Muscle of leg (tissue), 3 donors: ENCODE measurements at regions not wholly inside any gene's neighbourhood (a gene's known extent, or its start where the extent isn't known, plus 50 kb on each side); places are given as distances from the start of the nearest gene placed in this dataset.

Experiments used
- DNase-seq: peaks from one replicate; pipeline ENCODE4 v3.0.0; 2013
- H3K27ac ChIP-seq: one replicate; pipeline ENCODE4 v1.5.1; 2013; ENCODE audit warnings: mild to moderate bottlenecking, low read length, control low read depth
- H3K27me3 ChIP-seq: one replicate; pipeline ENCODE4 v1.6.1; 2013; ENCODE audit warnings: low read length; ENCODE audit not compliant: control insufficient read depth, insufficient read depth
- H3K36me3 ChIP-seq: one replicate; pipeline ENCODE4 v1.6.1; 2013; ENCODE audit warnings: low read length; ENCODE audit not compliant: control insufficient read depth, insufficient read depth
- H3K4me1 ChIP-seq: one replicate; pipeline ENCODE4 v1.6.1; 2013; ENCODE audit warnings: low read length; ENCODE audit not compliant: control insufficient read depth, insufficient read depth
- H3K4me3 ChIP-seq: one replicate; pipeline ENCODE4 v1.5.1; 2013; ENCODE audit warnings: low read length, control low read depth
- H3K9me3 ChIP-seq: replicated peaks from 2 replicates; pipeline ENCODE4 v1.6.1; 2013; ENCODE audit warnings: low read depth, low read length; ENCODE audit not compliant: control insufficient read depth
- WGBS: methylation state at CpG from one replicate; pipeline ENCODE4 v1.1.5; 2013; ENCODE audit warnings: missing lambda C conversion rate; ENCODE audit not compliant: insufficient coverage; 5-methylcytosine and 5-hydroxymethylcytosine counted together

DNA sequence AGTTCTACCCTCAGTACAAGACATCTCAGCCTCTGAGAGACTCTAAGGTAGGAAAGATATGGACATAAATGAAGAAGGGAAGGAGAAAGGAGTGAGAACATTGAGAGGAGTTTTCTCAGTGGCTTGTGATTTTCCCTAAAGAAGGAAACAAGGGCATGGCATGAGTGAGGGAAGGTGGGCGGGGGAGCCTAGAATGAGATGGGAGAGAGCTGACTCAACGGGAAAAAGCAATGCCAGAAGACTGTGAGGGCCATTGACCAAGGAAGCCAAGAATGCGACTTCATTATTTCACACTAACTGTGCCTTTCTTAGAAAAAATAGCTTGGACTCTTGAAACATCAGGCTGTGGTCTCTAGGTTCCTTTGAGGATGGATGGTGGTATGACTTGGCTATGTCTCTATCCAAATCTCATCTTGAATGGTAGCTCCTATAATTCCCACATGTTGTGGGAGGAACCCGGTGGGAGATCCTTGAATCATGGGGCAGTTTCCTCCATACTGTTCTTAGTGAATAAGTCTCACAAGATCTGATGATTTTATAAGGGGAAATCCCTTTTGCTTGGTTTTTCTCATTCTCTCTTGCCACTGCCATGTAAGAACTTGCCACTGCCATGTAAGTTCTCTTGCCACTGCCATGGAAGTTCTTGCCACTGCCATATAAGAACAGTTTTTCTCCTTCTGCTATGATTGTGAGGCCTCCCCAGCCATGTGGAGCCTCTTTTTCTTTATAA is 279.6 kb downstream of the NUAK1 start:
- Histone ChIP-seq H3K27me3 (no peaks in the 10 kb centered on the region), H3K36me3 (no peaks in the 10 kb centered on the region), H3K9me3 (no peaks in the 10 kb centered on the region), H3K4me3 (no peak overlapping the region), H3K27ac (no peak overlapping the region), H3K4me1 (peaks cover 8% of the 10 kb centered on the region)
- DNase-seq: no peak
- WGBS: 100% methylated on average over 2 of the region's 4 CpGs

DNA sequence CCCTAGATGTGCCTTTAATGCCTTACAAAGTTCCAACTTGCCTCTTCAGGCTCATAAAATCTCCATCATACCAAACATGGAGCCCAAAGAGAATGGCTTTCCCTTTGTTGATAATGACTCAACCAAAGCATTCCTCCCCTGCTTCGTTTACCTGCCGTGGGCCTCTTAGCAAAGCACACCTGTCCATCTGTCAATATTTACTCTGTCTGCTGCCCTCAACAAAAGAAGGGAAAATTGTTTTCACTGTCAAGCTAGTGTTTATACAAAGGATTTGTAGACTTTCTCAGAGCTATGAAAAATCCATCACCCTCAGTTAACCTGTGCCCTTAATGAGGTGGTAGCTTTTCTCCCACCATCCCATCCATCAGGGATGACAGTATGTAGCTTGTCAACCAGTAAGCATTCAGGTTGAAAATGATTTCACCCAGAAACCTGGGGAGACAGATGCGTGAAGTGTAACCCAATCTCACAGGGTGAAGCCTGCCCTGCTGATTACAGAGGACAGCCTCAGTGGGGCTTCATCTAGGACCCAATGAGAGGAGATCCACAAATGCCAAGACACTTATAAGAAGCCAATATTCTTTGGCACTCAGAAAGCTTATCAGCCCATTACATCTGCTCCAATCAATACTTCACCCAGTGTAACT is 278.1 kb downstream of the NUAK1 start:
- DNase-seq: no peak
- H3K4me1 ChIP-seq: peaks cover 4% of the 10 kb centered on the region
- no peak overlapping the region for H3K27ac ChIP-seq
- H3K36me3 ChIP-seq: no peaks in the 10 kb centered on the region
- 88% methylated on average over 3 of the region's 3 CpGs for WGBS
- H3K27me3 ChIP-seq: no peaks in the 10 kb centered on the region
- no peak overlapping the region for H3K4me3 ChIP-seq
- H3K9me3 ChIP-seq: no peaks in the 10 kb centered on the region

DNA sequence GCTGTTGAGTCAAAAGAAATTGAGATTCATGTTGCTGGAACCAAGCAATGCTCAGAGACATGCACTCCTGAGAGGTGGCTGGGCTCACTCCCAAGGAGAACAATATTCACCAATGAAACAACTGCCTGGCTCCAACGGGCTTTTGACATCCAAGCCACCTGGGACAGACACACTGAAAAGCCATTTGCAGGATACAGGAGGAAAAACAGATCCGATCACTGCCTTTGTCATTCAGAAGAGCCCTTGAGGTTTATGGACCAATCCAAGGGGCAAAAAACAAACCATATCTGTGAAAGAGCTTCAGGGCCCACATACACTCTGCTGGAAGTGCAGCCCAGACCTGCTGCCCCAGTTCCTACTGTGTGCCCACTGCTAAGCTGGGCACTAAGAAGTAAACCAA is 277.5 kb downstream of the NUAK1 start:
- Histone ChIP-seq H3K27me3 (no peaks in the 10 kb centered on the region), H3K4me3 (no peak overlapping the region), H3K4me1 (peaks cover 3% of the 10 kb centered on the region), H3K27ac (no peak overlapping the region), H3K9me3 (no peaks in the 10 kb centered on the region), H3K36me3 (no peaks in the 10 kb centered on the region)
- peak; percentile 20 for DNase-seq
- 7% methylated on average over 2 of the region's 2 CpGs for WGBS

- no peak for DNase-seq
- 82% methylated on average over 10 of the region's 10 CpGs for WGBS
- Histone ChIP-seq H3K27ac (no peak overlapping the region), H3K27me3 (no peaks in the 10 kb centered on the region), H3K9me3 (no peaks in the 10 kb centered on the region), H3K4me3 (no peak overlapping the region), H3K36me3 (no peaks in the 10 kb centered on the region), H3K4me1 (peaks cover 3% of the 10 kb centered on the region)
These were observed 276.5 kb downstream of the NUAK1 start for GRCh38 chr12:105862163-105862821.

- Histone ChIP-seq H3K27me3 (no peaks in the 10 kb centered on the region), H3K4me3 (no peak overlapping the region), H3K27ac (no peak overlapping the region), H3K36me3 (no peaks in the 10 kb centered on the region), H3K4me1 (peaks cover 3% of the 10 kb centered on the region), H3K9me3 (no peaks in the 10 kb centered on the region)
- 71% methylated on average over 4 of the region's 4 CpGs for WGBS
- no peak for DNase-seq
These were observed 274.4 kb downstream of the NUAK1 start for GRCh38 chr12:105864316-105864715.

DNA sequence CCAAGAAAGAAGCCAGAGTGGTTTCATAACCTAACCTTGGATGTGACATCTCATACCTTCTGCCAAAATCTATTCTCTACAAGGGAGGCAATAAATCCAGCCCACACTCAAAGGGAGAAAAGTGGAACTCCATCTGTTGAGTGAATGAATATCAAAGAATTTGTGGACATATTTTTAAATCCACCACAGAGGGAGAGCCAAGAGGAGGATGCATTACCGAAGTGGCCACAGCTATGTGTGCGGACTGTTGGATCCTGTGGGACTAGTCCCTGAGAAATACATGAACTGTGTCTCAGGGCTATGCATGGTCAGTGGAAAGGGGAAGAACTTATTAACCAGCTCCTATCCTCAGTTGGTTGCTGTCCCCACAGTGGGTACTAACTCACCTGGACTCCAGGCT is 273.9 kb downstream of the NUAK1 start:
- Histone ChIP-seq H3K4me3 (no peak overlapping the region), H3K9me3 (no peaks in the 10 kb centered on the region), H3K4me1 (peaks cover 3% of the 10 kb centered on the region), H3K36me3 (no peaks in the 10 kb centered on the region), H3K27me3 (no peaks in the 10 kb centered on the region), H3K27ac (no peak overlapping the region)
- peak; percentile 11 for DNase-seq
- 86% methylated on average over 2 of the region's 2 CpGs for WGBS

GRCh38 chr12:105865886-105866285 is 272.9 kb downstream of the NUAK1 start:
- Histone ChIP-seq H3K4me1 (peaks cover 3% of the 10 kb centered on the region), H3K9me3 (no peaks in the 10 kb centered on the region), H3K27me3 (no peaks in the 10 kb centered on the region), H3K36me3 (no peaks in the 10 kb centered on the region), H3K27ac (no peak overlapping the region), H3K4me3 (no peak overlapping the region)
- DNase-seq: no peak
- 83% methylated on average over 4 of the region's 6 CpGs for WGBS

DNA sequence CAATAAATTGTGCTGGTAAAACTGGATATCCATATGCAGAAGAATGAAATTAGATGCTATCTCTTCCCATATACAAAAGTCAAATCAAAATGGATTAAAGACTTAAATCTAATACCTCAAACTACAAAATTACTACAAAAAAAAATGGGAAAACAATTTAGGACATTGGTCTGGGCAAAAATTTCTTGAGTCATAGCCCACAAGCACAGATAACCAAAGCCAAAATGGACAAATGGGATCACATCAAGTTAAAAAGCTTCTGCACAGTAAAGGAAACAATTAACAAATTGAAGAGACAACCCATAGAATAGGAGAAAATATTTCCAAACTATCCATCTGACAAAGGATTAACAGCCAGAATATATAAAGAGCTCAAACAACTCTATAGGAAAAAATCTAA is 264.6 kb downstream of the NUAK1 start:
- Histone ChIP-seq H3K9me3 (no peaks in the 10 kb centered on the region), H3K36me3 (no peaks in the 10 kb centered on the region), H3K27me3 (no peaks in the 10 kb centered on the region), H3K27ac (no peak overlapping the region), H3K4me3 (no peak overlapping the region), H3K4me1 (no peaks in the 10 kb centered on the region)
- DNase-seq: no peak

GRCh38 chr12:105876396-105876927 is 262.3 kb downstream of the NUAK1 start:
- Histone ChIP-seq H3K4me3 (no peak overlapping the region), H3K4me1 (no peaks in the 10 kb centered on the region), H3K36me3 (no peaks in the 10 kb centered on the region), H3K9me3 (no peaks in the 10 kb centered on the region), H3K27me3 (no peaks in the 10 kb centered on the region), H3K27ac (no peak overlapping the region)
- WGBS: no CpG with 5 or more reads among the region's 2 CpGs
- DNase-seq: peak; percentile 54

GRCh38 chr12:105878964-105879363 is 259.8 kb downstream of the NUAK1 start:
- H3K36me3 ChIP-seq: no peaks in the 10 kb centered on the region
- H3K27me3 ChIP-seq: no peaks in the 10 kb centered on the region
- H3K4me1 ChIP-seq: no peaks in the 10 kb centered on the region
- no peak overlapping the region for H3K27ac ChIP-seq
- H3K9me3 ChIP-seq: no peaks in the 10 kb centered on the region
- DNase-seq: no peak
- no CpG with 5 or more reads among the region's 3 CpGs for WGBS
- no peak overlapping the region for H3K4me3 ChIP-seq
